Activated CD8-positive, alpha-beta memory T cell treated with anti-CD3 and anti-CD28 coated beads for 4 hours (primary cell): ENCODE measurements at regions not wholly inside any gene's neighbourhood (a gene's known extent, or its start where the extent isn't known, plus 50 kb on each side); places are given as distances from the start of the nearest gene placed in this dataset.

Experiments used
- DNase-seq, 2 donors: peaks; one replicate each; pipeline ENCODE4 v3.0.0-alpha.2; 2020; ENCODE audit warnings: low read depth in 2 of 2

DNA sequence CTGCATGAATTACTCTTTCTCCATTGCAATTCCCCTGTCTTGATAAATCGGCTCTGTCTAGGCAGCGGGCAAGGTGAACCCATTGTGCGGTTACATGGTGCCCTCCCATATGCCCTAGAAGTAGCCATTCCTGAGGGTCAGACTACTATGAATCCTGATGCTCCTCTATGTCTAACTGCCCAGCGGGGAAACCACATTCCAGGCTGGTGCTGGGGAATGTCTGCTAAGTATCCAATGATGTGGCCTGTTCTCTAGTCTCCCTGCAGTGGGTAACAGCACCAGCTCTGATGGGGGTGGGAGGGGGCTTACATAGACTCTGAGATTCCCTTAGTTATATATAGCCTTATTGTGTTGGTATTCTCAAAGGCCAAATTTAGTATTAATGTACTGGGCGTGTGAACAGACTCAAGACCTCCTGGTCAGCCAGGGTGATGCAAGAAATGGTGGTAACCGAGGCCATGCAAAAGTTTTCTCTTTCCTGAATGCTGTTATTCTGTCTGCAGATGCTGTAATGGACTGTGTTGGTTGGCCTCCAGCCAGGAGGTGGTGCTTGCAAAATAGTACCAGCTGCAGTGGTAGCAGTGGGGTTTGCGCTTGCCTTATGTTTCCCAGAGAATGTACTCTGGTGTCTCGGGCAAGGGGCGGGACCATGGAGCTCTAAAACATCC is 564.8 kb upstream of the SLITRK1 start:
- DNase-seq: no peak

DNA sequence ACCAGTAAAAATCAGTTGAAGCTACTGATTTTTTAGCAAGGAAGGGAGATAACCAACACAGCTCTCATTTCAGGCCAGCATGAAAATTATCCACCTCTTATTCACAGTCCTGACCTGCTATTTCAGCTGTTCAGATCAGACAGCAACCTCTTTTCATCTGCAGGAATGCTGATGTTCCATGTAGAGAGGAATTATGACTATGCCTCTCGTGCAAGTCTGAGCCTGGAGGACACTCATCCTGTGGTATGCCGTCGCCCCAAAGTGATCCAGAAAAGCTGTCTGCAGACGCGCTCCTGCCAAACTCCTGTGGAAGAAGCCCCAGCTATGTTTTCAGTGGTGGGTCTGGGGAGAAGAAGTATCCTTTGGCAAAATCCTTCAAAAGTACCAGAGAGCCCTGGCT is 563.5 kb upstream of the SLITRK1 start:
- no peak for DNase-seq

DNA sequence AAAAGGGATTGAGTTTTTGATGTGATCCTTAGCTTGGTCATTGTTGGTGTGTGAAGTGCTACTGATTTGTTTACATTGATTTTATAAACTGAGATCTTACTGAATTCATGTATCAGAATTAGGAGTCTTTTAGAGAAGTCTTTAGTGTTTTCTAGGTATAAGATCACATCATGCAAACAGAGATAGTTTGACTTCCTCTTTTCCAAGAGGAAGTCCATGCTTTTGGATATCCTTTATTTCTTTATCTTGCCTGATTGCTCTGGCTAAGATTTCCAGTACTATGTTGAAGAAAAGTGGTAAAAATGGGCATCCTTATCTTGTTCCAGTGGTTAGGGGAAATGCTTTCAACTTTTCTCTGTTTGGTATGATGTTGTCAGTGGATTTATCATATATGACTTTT is 561.2 kb upstream of the SLITRK1 start:
- DNase-seq: no peak

- DNase-seq: no peak
These were observed 556.8 kb upstream of the SLITRK1 start for GRCh38 chr13:84439108-84439507.

DNA sequence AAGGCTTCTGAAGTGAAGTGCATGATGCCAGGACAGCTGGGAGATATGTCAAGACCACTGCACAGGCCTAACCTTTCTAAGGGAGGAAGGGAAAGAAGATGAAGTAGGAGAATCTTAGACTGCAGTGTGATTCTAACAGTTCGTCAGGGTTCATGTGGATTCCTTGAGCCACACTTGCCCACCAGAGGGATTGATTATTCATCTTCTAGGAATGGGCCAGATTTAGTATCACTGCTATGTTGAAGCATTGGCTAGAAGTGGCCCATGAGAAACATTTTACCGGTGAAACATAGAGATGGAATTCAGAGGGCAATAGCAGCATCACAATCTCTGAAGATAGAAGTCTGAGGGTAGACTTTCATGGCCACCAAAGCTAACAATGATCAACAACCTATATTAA is 550.8 kb upstream of the SLITRK1 start:
- no peak for DNase-seq

DNA sequence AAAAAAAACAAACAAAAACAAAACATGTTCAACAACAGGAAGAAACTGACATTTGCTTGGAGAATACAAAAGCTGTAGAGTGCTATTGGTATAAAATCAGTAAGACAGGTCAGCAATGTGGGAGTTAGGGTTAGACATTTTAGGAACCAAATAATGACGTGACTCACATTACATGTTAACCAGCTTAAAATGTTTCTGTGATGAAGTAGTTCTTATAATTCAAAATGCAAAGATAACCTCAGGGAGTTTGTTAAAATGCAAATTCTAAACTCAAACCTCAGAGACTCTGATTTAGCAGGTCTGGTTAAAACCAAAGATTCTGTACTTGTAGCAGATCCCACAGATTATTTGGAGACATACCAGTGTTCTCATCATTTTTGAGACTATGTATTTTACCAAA is 549.4 kb upstream of the SLITRK1 start:
- DNase-seq: no peak

DNA sequence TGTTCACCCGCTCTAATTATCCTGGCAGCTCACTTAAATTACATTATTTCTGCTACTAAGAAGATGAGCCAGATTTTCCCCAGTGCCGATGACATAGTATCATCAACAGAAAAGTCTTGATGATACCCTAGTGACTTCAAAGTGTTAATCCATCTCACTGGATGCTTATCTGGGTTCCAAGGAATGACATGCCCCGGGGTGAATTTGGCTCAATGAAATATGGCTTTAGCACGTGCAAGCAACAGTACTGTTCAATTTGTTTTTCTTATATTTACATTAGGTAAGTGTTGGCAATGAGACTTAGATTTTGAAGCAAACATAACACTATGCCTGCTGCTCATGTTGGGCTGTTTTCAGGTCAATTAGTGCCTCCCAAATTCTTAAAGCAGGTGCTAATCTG is 548.2 kb upstream of the SLITRK1 start:
- no peak for DNase-seq

DNA sequence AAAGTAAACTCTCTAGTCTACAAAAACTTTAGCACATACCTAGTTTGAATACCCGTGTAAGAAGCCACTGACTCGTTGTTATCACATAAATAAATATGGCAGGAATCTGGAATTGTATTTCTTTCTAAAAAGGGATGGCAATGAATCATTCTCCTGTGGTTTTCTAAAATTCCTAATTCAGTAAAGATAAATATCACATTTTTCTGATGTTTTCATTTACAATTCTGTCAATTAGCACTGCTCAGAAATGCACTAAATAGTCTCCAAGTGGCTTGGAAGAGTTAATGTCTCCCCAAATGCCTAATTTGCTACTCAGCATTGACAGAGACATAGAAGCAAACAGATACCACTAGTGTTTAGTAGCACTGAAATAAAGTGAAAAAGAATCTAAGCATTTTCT is 547.7 kb upstream of the SLITRK1 start:
- no peak for DNase-seq

GRCh38 chr13:84418041-84418440 is 535.8 kb upstream of the SLITRK1 start:
- DNase-seq: no peak

- no peak for DNase-seq
These were observed 535.1 kb upstream of the SLITRK1 start for GRCh38 chr13:84417416-84417815.

DNA sequence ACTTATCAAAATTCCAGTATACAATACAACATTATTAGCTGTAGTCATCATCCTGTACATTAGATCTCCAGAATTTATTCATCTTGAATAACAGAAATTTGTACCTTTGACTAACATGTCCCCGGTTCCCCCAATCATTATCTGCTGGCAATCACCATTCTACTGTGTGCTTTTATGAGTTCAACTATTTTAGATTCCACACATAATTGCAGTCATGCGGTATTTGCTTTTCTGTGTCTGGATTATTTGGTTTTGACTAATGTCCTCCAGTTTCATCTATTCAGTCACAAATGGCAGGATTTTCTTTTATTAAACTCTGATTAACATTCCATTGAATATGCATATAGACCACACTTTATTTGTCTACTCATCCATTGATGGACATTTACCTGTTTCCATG is 530.7 kb upstream of the SLITRK1 start:
- DNase-seq: no peak

DNA sequence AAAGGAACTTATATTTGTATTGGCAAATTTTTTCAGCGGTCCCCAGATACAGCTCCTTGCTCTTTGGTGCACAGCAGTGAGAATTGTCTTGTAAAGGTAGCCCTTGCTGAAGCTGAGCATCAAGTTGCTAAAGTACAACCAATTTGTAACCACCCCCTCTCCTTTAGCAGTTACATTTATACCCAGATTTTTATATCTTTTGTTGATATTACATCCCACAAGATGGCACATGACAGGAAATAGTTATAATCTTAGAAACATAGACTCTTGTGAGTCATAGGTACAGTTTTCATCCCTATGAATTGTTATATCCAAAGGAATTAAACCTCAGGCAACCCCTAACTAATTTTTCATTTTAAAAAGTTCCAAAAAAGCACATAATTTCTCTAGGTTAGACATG is 523.0 kb upstream of the SLITRK1 start:
- DNase-seq: no peak

DNA sequence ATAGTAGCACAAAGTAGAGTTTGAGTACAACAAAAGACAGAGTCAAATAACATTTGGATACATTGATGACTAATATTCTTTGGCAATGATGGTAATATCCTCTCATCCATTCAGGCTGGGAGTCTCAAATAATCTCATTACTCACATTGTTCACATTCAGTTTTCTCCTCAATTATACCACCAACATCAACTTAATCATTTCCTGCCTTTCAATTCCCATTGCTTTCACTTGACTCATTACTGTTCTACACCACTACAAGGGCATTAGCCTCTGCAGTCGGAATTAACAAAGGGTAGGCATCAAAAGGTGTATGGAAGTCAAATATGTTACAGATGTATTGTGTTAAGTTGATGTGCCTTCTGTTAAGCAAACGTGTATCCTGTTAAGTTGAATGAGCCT is 518.4 kb upstream of the SLITRK1 start:
- no peak for DNase-seq

DNA sequence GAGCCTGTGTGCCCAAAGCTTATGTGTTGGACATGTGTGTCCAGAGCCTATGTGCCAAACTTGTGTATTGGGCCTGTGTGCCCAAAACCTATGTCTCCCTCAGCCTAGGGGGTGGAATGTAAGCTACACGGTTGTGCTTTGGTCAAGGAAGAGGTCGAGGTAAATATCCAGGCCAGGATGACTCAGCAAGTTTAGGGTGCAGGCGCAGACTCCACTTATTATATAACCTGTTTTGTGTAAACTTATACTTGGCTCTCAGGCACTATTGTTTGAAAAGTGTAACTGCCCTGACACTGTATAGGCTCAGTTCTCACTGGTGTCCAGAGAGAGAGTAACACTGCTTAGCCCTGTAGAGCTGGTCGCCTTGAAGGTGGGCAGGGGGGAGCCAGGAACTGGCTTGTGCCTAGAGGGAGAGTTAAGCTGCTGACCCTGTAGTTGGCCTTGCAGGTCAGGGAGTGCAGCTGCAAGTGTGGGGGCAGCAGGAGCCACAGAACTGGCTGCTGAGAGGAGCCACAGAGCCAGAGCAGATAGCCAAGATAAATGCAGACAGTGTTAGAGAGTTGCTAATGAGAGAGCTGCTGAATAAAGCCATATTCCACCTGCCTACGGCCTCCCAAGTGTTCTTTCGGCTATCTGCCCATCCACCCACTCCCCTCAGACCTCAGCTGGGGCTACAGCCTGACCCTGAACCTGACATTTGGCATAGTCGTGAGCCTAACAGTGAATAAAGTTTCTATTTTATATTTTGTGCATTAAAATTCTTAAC is 517.2 kb upstream of the SLITRK1 start:
- no peak for DNase-seq

GRCh38 chr13:84393981-84394625 is 511.8 kb upstream of the SLITRK1 start:
- DNase-seq: no peak

GRCh38 chr13:84380866-84381265 is 498.6 kb upstream of the SLITRK1 start:
- no peak for DNase-seq

DNA sequence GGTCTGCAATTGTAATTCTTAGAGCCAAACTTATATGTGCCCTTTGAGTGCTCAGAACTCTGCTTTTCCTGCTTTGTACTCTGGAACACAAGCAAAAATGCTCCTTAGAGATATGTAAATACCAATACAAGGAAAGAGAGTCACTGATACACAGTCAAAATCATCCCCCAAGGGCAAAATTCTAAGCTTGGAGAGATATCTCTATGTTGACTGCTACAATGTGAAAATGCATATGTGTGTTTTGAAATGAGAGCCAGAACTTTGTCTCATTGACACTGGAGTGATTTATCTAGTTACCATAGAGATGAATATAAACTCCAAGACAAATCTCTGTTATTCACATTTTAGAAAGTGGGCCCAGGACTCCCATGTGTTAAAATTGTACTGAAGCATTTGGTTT is 494.8 kb upstream of the SLITRK1 start:
- DNase-seq: no peak

- DNase-seq: no peak
These were observed 484.2 kb upstream of the SLITRK1 start for GRCh38 chr13:84366506-84366905.

- no peak for DNase-seq
These were observed 480.5 kb upstream of the SLITRK1 start for GRCh38 chr13:84362777-84363176.

DNA sequence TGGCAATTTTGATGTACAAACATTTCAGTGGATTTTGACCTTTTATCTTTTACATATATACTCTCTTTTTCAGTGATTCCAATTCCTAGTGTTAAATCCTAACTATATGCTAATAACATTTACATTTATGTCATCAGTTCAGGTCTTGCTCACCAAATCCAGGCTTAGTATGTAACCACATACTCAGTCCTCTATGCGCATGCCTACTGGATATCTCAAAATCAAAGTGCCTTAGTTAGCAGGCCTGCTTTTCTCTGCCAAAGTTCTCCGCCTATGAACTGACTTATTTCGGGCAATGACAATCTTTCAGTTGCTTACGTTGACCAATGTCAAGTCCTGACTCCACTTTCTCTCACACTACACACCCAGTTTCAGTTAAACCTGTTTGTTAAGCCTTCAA is 478.5 kb upstream of the SLITRK1 start:
- DNase-seq: no peak

GRCh38 chr13:84358601-84359000 is 476.3 kb upstream of the SLITRK1 start:
- DNase-seq: no peak

DNA sequence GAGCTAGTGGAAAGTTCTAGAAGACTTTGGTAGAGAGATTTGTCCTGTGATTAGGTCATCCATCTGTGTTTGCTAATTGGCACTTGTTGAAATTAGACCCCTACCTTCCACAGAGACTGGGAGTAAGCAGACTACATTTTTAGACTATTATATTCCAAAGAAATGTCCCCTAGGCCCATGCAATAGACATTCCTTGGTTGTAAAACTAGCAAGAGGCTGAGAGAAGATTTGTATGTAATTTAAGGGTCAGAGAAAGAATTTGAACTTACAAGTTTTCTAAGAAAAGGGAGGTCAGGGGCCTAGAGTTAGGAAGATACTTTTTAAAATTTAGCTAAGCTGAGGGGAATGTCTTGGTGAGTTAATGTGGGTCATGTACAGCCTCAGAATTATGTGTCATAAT is 470.7 kb upstream of the SLITRK1 start:
- DNase-seq: no peak

DNA sequence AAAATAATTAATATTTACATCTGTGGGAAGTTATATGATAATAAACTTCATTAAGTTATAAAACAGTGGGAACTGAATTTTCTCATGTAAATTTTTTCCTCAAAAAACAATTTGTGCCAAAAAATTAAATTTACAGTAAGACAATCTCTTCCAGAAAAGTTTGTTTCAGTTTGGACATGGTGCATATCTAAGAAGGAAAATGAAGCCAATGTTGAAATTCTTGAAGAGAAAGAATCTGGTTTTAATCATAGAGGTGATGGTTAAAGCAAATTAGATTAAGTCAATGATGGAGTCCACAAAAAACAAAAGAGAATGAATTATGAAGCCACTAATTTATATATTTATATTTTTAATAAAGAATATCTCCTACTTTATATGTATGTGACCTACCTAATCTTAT is 457.2 kb upstream of the SLITRK1 start:
- DNase-seq: no peak
